C4-2B (cell line): ENCODE measurements at regions not wholly inside any gene's neighbourhood (a gene's known extent, or its start where the extent isn't known, plus 50 kb on each side); places are given as distances from the start of the nearest gene placed in this dataset.

ENCODE experiments used
- H3K27ac ChIP-seq: fragments of 450-650 bp; 2 replicates; pipeline ENCODE4 v1.5.1; 2017
- CTCF ChIP-seq: fragments of 450-650 bp; conservative IDR thresholded peaks from 2 replicates; pipeline ENCODE4 v1.5.1; 2017; ENCODE audit warnings: mild to moderate bottlenecking
- ZFX ChIP-seq: fragments of 450-650 bp; IDR thresholded peaks from 2 replicates; pipeline ENCODE4 v1.6.1; 2017

- TF ChIP-seq ZFX, result no peak
- TF ChIP-seq CTCF, result no peak
- H3K27ac ChIP-seq, result no peak overlapping the region
Measured at GRCh38 chr12:87310126-87310525, 719.1 kb downstream of the C12orf50 start.

GRCh38 chr12:87305481-87305880 is 723.7 kb downstream of the C12orf50 start:
- TF ChIP-seq ZFX, result no peak
- TF ChIP-seq CTCF, result no peak
- no peak overlapping the region for H3K27ac ChIP-seq

GRCh38 chr12:87304406-87304805 is 724.8 kb downstream of the C12orf50 start:
- no peak overlapping the region for H3K27ac ChIP-seq
- TF ChIP-seq CTCF, result no peak
- no peak for TF ChIP-seq ZFX

GRCh38 chr12:87303396-87304012 is 725.7 kb downstream of the C12orf50 start:
- no peak for TF ChIP-seq ZFX
- TF ChIP-seq CTCF, result no peak
- no peak overlapping the region for H3K27ac ChIP-seq

- no peak overlapping the region for H3K27ac ChIP-seq
- TF ChIP-seq CTCF, result no peak
- TF ChIP-seq ZFX, result no peak
Measured at GRCh38 chr12:87302126-87302745, 727.0 kb downstream of the C12orf50 start.

- TF ChIP-seq CTCF, result no peak
- TF ChIP-seq ZFX, result no peak
- H3K27ac ChIP-seq, result no peak overlapping the region
Measured at GRCh38 chr12:87290505-87290904, 738.7 kb downstream of the C12orf50 start.

- TF ChIP-seq CTCF (no peak), ZFX (no peak)
- no peak overlapping the region for H3K27ac ChIP-seq
Measured at GRCh38 chr12:87283886-87284285, 745.3 kb downstream of the C12orf50 start.
